ACC112 (cell line): ENCODE measurements at regions not wholly inside any gene's neighbourhood (a gene's known extent, or its start where the extent isn't known, plus 50 kb on each side); places are given as distances from the start of the nearest gene placed in this dataset.

Source experiments
- H2AFZ ChIP-seq: fragments of 200-600 bp; sonication (generic); one replicate; pipeline ENCODE4 v1.6.0; 2017; ENCODE audit warnings: antibody characterized with exemption, low read length; ENCODE audit not compliant: unreplicated experiment
- H3K27ac ChIP-seq: fragments of 200-600 bp; sonication (generic); 2 replicates; pipeline ENCODE4 v1.5.1; 2014; ENCODE audit warnings: low read depth, mild to moderate bottlenecking, antibody characterized with exemption, low read length, moderate library complexity
- H3K27me3 ChIP-seq: fragments of 200-600 bp; sonication (generic); 2 replicates; pipeline ENCODE4 v1.6.1; 2014; ENCODE audit warnings: mild to moderate bottlenecking, antibody characterized with exemption, low read length, moderate library complexity, mixed read lengths; ENCODE audit not compliant: insufficient read depth
- H3K36me3 ChIP-seq: fragments of 200-600 bp; sonication (generic); 2 replicates; pipeline ENCODE4 v1.6.1; 2016; ENCODE audit warnings: mild to moderate bottlenecking, antibody characterized with exemption, low read length, moderate library complexity, mixed read lengths; ENCODE audit not compliant: insufficient read depth
- H3K4me1 ChIP-seq: fragments of 200-600 bp; sonication (generic); one replicate; pipeline ENCODE4 v1.6.1; 2016; ENCODE audit warnings: low read length, mixed read lengths; ENCODE audit not compliant: insufficient read depth, unreplicated experiment, control insufficient read depth
- H3K4me3 ChIP-seq: fragments of 200-600 bp; sonication (generic); 2 replicates; pipeline ENCODE4 v1.5.1; 2014; ENCODE audit warnings: mild to moderate bottlenecking, low read depth, low read length
- H3K79me2 ChIP-seq: fragments of 200-600 bp; sonication (generic); one replicate; pipeline ENCODE4 v1.6.0; 2016; ENCODE audit warnings: low read length; ENCODE audit not compliant: control insufficient read depth, unreplicated experiment, insufficient read depth

DNA sequence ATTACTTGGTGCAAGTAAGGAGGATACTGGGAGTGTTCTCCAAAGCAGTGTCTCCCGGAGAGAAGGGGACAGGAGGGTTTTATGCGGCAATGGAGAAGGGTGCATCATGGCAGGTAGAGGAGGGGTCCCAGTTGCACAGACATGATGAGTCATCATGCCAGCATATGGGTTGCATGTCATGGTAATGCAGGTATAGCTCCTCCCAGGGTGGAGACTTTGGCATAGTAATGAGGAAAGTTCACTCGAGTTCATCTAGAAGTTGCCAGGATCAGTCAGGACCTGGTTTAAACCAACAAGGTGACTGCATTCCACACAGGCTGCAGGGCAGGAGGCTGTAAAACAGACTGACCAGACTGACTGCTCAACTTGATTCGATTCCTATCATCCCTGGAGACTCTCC lies 355.7 kb upstream of the DUSP10 start:
- no peaks in the 10 kb centered on the region for H3K4me1 ChIP-seq
- no peaks in the 10 kb centered on the region for H3K79me2 ChIP-seq
- no peaks in the 10 kb centered on the region for H3K36me3 ChIP-seq
- H3K27ac ChIP-seq: no peak overlapping the region
- 0 out of 2 replicates have a peak, but pooled peaks cover 8% of the 10 kb centered on the region for H3K27me3 ChIP-seq
- no peak overlapping the region for H2AFZ ChIP-seq
- no peak overlapping the region for H3K4me3 ChIP-seq

DNA sequence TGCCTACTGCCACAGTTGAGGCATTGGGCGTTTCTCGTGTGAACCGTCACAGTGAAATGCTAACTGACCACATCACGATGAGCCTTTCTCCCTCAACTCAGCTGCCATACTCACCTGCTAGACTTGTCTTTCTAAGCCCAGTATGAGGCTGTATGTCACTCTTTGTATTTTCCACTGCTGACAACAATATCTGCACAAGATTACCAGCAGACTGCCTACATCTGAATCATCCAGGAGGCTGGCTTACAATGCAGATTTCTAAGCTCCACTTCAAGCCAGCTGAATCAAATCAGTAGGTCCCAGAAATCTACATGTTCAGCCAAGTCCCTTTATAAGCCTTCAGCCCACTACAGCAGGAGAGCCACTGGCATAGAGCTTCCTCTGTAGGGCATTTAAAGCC lies 355.0 kb upstream of the DUSP10 start:
- Histone ChIP-seq H3K79me2 (no peaks in the 10 kb centered on the region), H3K27me3 (0 out of 2 replicates have a peak, but pooled peaks cover 8% of the 10 kb centered on the region), H3K27ac (no peak overlapping the region), H3K36me3 (no peaks in the 10 kb centered on the region), H2AFZ (no peak overlapping the region), H3K4me1 (no peaks in the 10 kb centered on the region), H3K4me3 (no peak overlapping the region)

DNA sequence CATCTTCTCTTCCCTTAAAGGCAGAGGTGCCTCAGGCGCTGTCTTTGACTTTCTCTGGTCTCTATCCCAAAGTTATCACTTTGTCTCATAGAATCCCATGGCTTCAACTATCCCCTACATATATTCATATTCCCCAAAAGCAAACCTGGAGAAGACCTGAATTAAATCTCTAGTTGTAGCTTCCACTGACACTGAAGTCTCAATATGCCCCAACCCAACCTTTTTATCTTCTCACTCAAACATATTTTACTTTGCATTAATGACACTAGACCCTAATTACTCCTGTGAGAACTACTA lies 354.5 kb upstream of the DUSP10 start:
- H3K36me3 ChIP-seq: no peaks in the 10 kb centered on the region
- no peaks in the 10 kb centered on the region for H3K4me1 ChIP-seq
- H3K4me3 ChIP-seq: no peak overlapping the region
- no peak overlapping the region for H2AFZ ChIP-seq
- 0 out of 2 replicates have a peak, but pooled peaks cover 8% of the 10 kb centered on the region for H3K27me3 ChIP-seq
- H3K27ac ChIP-seq: no peak overlapping the region
- H3K79me2 ChIP-seq: no peaks in the 10 kb centered on the region

DNA sequence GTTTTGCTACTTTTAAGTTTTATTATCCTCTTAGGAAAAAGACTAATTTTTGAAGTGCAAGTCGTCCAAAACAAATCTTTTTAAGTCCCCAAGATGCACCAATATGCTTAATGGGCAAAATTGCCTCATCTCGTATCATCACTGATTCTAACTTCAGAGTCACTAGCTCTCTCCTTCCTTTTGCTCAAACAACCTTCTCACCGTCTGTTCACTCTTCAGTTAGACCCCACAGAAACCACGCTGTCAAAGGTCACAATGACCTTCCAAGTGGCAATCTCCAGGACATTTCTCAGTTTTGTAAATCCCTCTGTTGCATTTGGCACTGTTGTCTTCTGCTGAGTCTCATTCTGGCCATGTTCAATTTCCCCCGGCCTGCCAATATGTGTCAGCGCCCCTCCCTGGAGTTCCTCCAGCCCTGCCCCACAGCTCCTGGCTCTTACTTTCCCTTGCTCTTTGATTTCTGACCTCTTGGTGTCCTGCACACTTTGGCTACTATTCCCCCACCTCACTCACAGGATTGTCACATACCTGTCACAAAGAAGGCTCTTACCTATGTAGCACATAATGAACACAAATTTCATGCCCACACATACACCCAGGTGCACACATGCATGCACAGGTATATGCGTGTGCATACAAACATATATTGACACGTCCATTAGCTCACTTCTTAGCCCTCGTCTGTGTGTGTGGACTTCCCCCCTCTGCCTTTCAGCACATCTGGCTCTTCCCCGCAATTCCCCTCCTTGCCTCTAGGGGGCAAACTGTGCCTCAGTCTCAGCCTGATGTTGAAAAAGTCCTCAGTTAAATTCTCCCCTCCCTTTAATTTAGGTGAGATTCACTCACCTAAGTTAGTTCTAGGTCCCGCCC lies 354.0 kb upstream of the DUSP10 start:
- Histone ChIP-seq H3K79me2 (no peaks in the 10 kb centered on the region), H3K27me3 (0 out of 2 replicates have a peak, but pooled peaks cover 8% of the 10 kb centered on the region), H3K4me1 (no peaks in the 10 kb centered on the region), H3K27ac (no peak overlapping the region), H2AFZ (no peak overlapping the region), H3K4me3 (no peak overlapping the region), H3K36me3 (no peaks in the 10 kb centered on the region)

DNA sequence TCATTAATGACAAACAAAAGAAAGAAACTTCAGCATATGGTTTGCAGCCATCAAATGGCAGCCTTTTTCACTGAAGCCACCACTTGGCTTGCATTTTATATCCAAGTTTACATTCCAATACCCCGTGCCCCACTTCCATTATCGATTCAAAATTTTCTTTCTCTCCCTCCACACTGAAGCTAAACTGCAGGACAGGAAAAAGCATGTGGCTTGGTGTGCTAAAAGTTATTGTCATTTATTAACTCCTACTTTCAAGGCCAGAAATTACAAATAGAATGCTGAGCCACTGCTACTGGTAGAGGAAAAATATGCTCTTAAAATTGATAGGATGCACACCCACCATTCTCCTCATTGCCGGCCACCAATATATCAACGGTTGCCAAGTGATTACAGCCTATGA lies 351.6 kb upstream of the DUSP10 start:
- no peaks in the 10 kb centered on the region for H3K4me1 ChIP-seq
- H3K4me3 ChIP-seq: no peak overlapping the region
- H3K27ac ChIP-seq: no peak overlapping the region
- H3K79me2 ChIP-seq: no peaks in the 10 kb centered on the region
- H3K27me3 ChIP-seq: no peaks in the 10 kb centered on the region
- no peaks in the 10 kb centered on the region for H3K36me3 ChIP-seq
- H2AFZ ChIP-seq: no peak overlapping the region

DNA sequence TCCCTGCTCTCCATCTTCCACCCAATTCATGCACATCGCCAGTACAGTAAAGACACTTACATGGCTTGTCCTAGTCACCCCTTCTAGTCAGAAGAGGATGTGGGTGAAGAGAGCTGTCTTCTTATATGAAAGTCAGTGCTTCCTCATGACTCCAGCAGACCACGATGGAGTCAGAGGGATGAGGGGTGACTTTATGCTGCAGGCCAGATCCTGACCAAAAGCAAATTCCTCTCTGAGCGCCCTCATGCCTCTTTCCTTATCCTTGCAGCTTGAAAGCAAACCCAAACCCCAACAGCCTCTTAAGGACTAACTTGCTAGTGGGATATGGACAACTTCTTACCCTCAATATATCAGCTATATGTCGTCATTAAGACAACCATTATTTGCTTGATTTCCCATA lies 348.2 kb upstream of the DUSP10 start:
- no peak overlapping the region for H2AFZ ChIP-seq

DNA sequence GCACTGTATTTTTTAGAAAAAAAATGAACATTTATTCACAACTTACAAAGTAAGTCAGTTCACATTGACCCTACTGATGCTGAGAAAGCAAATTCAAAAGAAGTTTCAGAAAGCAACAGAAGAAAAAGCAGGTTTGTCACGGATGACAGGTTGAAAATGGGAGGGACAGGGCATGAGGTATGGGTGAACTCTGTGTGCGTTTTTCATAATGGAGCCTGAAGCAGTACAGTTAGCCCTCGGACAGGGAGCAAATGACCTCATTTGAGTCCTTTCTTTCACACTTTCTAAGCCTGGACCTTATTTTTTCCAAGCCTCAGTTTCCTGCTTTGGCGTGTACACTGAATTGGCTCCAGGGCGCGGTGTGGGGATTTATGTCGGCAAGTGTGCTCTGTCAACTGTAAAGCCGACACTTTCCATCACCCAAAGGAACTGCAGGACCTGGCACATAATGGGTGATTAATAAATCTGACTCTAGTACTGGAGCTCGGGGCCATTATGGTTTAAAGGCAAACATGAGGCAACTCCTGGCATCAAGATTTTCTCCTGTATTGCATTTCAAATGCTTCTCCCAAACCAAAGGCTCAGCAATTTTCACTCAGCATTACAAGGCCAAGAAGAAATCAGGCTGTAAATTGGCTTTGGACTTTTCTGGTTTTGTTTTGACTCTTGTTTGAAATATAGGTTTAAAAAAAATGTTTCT lies 345.5 kb upstream of the DUSP10 start:
- Histone ChIP-seq H3K36me3 (no peaks in the 10 kb centered on the region), H3K27ac (no peak overlapping the region), H3K79me2 (no peaks in the 10 kb centered on the region), H2AFZ (no peak overlapping the region), H3K4me3 (no peak overlapping the region), H3K27me3 (no peaks in the 10 kb centered on the region), H3K4me1 (no peaks in the 10 kb centered on the region)

More for the DNA sequence above, 348.2 kb upstream of the DUSP10 start:
- Histone ChIP-seq H3K27ac (no peak overlapping the region), H3K4me3 (no peak overlapping the region), H3K79me2 (no peaks in the 10 kb centered on the region), H3K36me3 (no peaks in the 10 kb centered on the region), H3K27me3 (no peaks in the 10 kb centered on the region), H3K4me1 (no peaks in the 10 kb centered on the region)

DNA sequence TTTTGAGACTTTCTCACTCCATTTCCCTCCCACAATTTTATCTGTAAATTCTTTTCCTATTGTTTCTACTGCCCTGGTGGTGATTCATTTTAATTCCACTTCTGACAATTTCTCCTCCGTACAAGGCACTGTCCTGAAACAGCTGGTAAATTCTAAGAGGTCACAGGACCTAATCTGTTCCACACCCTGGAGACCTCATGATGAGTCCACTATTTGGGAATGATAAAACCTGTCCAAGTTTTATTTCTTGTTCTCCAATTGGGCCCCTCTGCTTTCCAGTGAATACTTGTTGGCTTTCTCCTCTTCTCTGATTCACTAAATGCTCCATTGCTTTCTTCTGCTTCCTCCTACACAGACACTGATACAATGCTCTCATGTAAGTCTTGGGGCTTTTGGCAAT lies 343.1 kb upstream of the DUSP10 start:
- H3K79me2 ChIP-seq: no peaks in the 10 kb centered on the region
- H3K27me3 ChIP-seq: no peaks in the 10 kb centered on the region
- H2AFZ ChIP-seq: peak overlapping the region; percentile 48
- no peaks in the 10 kb centered on the region for H3K4me1 ChIP-seq
- H3K4me3 ChIP-seq: no peak overlapping the region
- no peaks in the 10 kb centered on the region for H3K36me3 ChIP-seq
- H3K27ac ChIP-seq: peak overlapping the region; percentile 27; the same call in 1 of the 2 replicates

DNA sequence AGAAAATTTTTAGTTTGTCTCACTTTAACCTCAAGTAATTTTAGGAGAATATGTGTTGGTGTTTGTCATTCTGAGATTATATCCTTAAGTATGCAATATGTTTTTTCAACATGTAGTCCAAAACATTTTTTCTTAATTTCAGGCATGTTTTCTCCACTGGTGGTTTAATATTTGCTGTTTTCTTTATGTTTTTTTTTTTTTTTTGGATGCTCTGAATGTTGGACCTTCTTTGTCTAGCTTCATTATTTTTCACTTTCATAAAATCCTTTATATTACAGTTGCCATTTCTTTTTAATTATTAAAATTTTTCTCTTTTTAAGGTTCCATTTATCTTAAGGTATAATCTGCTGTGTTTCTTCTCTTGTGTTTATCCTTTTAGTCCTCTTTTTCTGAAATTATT lies 342.2 kb upstream of the DUSP10 start:
- H3K27me3 ChIP-seq: no peaks in the 10 kb centered on the region
- no peak overlapping the region for H3K4me3 ChIP-seq
- H2AFZ ChIP-seq: no peak overlapping the region

DNA sequence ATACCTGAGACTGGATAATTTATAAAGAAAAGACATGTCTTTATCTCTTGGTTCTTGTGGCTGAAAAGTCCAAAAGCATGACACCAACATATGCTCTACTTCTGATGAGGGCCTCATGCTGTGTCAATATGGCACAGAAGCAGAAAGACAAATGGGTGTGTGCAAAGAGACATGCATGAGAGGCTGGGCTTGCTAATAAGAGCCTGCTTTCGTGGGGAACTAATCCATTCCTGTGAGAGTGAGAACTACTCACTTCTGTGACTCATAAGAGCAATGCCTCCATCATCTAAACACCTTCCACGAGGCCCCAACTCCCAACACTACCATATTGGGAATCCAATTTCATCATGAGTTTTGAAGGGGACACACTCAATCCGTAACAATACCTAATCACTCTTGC lies 340.0 kb upstream of the DUSP10 start:
- no peaks in the 10 kb centered on the region for H3K36me3 ChIP-seq
- no peak overlapping the region for H3K4me3 ChIP-seq
- H3K4me1 ChIP-seq: peaks cover 17% of the 10 kb centered on the region
- no peaks in the 10 kb centered on the region for H3K27me3 ChIP-seq
- H2AFZ ChIP-seq: no peak overlapping the region
- no peak overlapping the region for H3K27ac ChIP-seq
- no peaks in the 10 kb centered on the region for H3K79me2 ChIP-seq

More for the DNA sequence above, 342.2 kb upstream of the DUSP10 start:
- H3K4me1 ChIP-seq: peaks cover 8% of the 10 kb centered on the region
- no peaks in the 10 kb centered on the region for H3K36me3 ChIP-seq
- H3K79me2 ChIP-seq: no peaks in the 10 kb centered on the region
- H3K27ac ChIP-seq: no peak overlapping the region

DNA sequence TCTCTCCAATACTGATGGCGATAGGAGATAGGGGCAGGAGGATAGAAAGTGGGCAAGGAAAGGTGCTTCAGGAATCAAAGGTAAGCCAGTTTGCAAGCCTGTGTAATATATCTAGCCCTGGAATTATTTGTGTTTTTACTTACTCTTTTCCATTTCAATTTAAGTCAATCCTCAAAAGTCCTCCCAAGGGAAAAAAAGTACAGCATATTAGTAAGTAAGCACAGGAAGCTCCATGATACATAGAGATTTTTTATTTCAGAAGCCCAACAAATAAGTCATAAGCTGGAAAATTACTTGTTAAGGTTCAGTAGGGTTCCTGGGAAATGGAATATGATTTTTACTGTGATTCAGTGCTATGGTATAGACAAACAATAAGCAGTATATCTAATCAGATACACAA lies 337.7 kb upstream of the DUSP10 start:
- Histone ChIP-seq H2AFZ (no peak overlapping the region), H3K27ac (peak overlapping the region; percentile 79), H3K4me3 (peak overlapping the region; percentile 26; the same call in 1 of the 2 replicates), H3K36me3 (no peaks in the 10 kb centered on the region), H3K4me1 (peaks cover 17% of the 10 kb centered on the region), H3K79me2 (no peaks in the 10 kb centered on the region), H3K27me3 (no peaks in the 10 kb centered on the region)
